Upper lobe of right lung (tissue), 1 donor: ENCODE measurements at regions not wholly inside any gene's neighbourhood (a gene's known extent, or its start where the extent isn't known, plus 50 kb on each side); places are given as distances from the start of the nearest gene placed in this dataset.

ENCODE experiments used
- ATAC-seq: fragments of 200-7000 bp; cut with Tn5 transposase; one replicate; pipeline ENCODE4 v1.9.1; 2020; ENCODE audit warnings: mild to moderate bottlenecking, moderate library complexity
- DNase-seq: peaks from one replicate; pipeline ENCODE4 v3.0.0-alpha.2; 2020
- H3K27ac ChIP-seq: fragments of 200-600 bp; one replicate; pipeline ENCODE4 v1.8.0; 2022
- H3K27me3 ChIP-seq: fragments of 200-600 bp; one replicate; pipeline ENCODE4 v1.8.0; 2022; ENCODE audit warnings: mild to moderate bottlenecking
- H3K36me3 ChIP-seq: fragments of 200-600 bp; one replicate; pipeline ENCODE4 v1.8.0; 2022
- H3K4me1 ChIP-seq: fragments of 200-600 bp; one replicate; pipeline ENCODE4 v1.8.0; 2022
- H3K4me3 ChIP-seq: fragments of 200-600 bp; one replicate; pipeline ENCODE4 v1.8.0; 2022; ENCODE audit warnings: mild to moderate bottlenecking
- H3K9me3 ChIP-seq: fragments of 200-600 bp; one replicate; pipeline ENCODE4 v1.8.0; 2022
- CTCF ChIP-seq: fragments of 200-600 bp; IDR thresholded peaks from one replicate; pipeline ENCODE4 v1.8.0; 2022; ENCODE audit warnings: antibody characterized with exemption
- intact Hi-C: fragments of 100-400 bp; cut with DNase I; formaldehyde crosslinking; loops from one replicate; pipeline ENCODE4 v1.11.0; 2022
- donor health status: DM: no; HTN: yes; CAD: no; lungs with severe emphysema.

- no peak overlapping the region for H3K27ac ChIP-seq
- H3K9me3 ChIP-seq, result no peaks in the 10 kb centered on the region
- H3K4me3 ChIP-seq, result no peak overlapping the region
- intact Hi-C loops, result no loop called here
- no peaks in the 10 kb centered on the region for H3K4me1 ChIP-seq
- H3K36me3 ChIP-seq, result no peaks in the 10 kb centered on the region
- DNase-seq (no peak), ATAC-seq (no peak)
- no peak for TF ChIP-seq CTCF
- no peaks in the 10 kb centered on the region for H3K27me3 ChIP-seq
Observed at GRCh38 chrX:35340465-35340864, 397.9 kb downstream of the FAM47B start.

- intact Hi-C loops, result no loop called here
- no peak overlapping the region for H3K27ac ChIP-seq
- H3K4me1 ChIP-seq, result no peaks in the 10 kb centered on the region
- no peaks in the 10 kb centered on the region for H3K9me3 ChIP-seq
- no peaks in the 10 kb centered on the region for H3K36me3 ChIP-seq
- no peak overlapping the region for H3K4me3 ChIP-seq
- H3K27me3 ChIP-seq, result no peaks in the 10 kb centered on the region
- TF ChIP-seq CTCF, result no peak
- ATAC-seq (no peak), DNase-seq (no peak)
Observed at GRCh38 chrX:35351212-35351611, 408.6 kb downstream of the FAM47B start.

GRCh38 chrX:35351795-35352483 is 409.3 kb downstream of the FAM47B start:
- H3K4me3 ChIP-seq, result no peak overlapping the region
- no peaks in the 10 kb centered on the region for H3K27me3 ChIP-seq
- no peak for DNase-seq
- no peak overlapping the region for H3K27ac ChIP-seq
- no peaks in the 10 kb centered on the region for H3K4me1 ChIP-seq
- TF ChIP-seq CTCF, result no peak
- H3K9me3 ChIP-seq, result no peaks in the 10 kb centered on the region
- intact Hi-C loops, result no loop called here
- no peaks in the 10 kb centered on the region for H3K36me3 ChIP-seq
- ATAC-seq, result no peak

GRCh38 chrX:35357656-35358055 is 415.1 kb downstream of the FAM47B start:
- intact Hi-C loops, result no loop called here
- no peak for DNase-seq
- Histone ChIP-seq H3K36me3 (no peaks in the 10 kb centered on the region), H3K27me3 (no peaks in the 10 kb centered on the region), H3K9me3 (no peaks in the 10 kb centered on the region), H3K27ac (no peak overlapping the region), H3K4me3 (no peak overlapping the region), H3K4me1 (no peaks in the 10 kb centered on the region)
- no peak for TF ChIP-seq CTCF
- no peak for ATAC-seq

- Histone ChIP-seq H3K4me1 (no peaks in the 10 kb centered on the region), H3K27me3 (no peaks in the 10 kb centered on the region), H3K36me3 (no peaks in the 10 kb centered on the region), H3K4me3 (no peak overlapping the region), H3K9me3 (no peaks in the 10 kb centered on the region), H3K27ac (no peak overlapping the region)
- ATAC-seq, result no peak
- TF ChIP-seq CTCF, result no peak
- intact Hi-C loops, result no loop called here
- DNase-seq, result no peak
Observed at GRCh38 chrX:35362866-35363265, 420.3 kb downstream of the FAM47B start.

GRCh38 chrX:35374116-35374515 is 424.0 kb upstream of the MAGEB16 start:
- Histone ChIP-seq H3K36me3 (no peaks in the 10 kb centered on the region), H3K4me1 (no peaks in the 10 kb centered on the region), H3K27ac (no peak overlapping the region), H3K9me3 (no peaks in the 10 kb centered on the region), H3K4me3 (no peak overlapping the region), H3K27me3 (no peaks in the 10 kb centered on the region)
- ATAC-seq (no peak), DNase-seq (no peak)
- no peak for TF ChIP-seq CTCF
- intact Hi-C loops, result no loop called here
